ENCODE measurements at regions not wholly inside any gene's neighbourhood (a gene's known extent, or its start where the extent isn't known, plus 50 kb on each side); places are given as distances from the start of the nearest gene placed in this dataset.

GRCh38 chr22:45088576-45088975, 75.1 kb upstream of the NUP50 start:
- TF ChIP-seq TEAD4 (IDR thresholded peaks at IDR 0.05; ENCODE audit: borderline replicate concordance, insufficient read depth) = no peak
- no peak for TF ChIP-seq CTCF (IDR thresholded peaks at IDR 0.05)
- no peak for TF ChIP-seq NRF1 (IDR thresholded peaks at IDR 0.05; ENCODE audit: low read depth, low read length)
- no peak for TF ChIP-seq RFX5 (IDR thresholded peaks at IDR 0.05; ENCODE audit: low read length)
- no peak for TF ChIP-seq EZH2phosphoT487 (IDR thresholded peaks at IDR 0.05; ENCODE audit: borderline replicate concordance, low read depth)
- no peak for TF ChIP-seq MAX (IDR thresholded peaks at IDR 0.05; ENCODE audit: low read depth)
- no peak for TF ChIP-seq EP300 (IDR thresholded peaks at IDR 0.05; ENCODE audit: borderline replicate concordance in 1 of 2, low read depth in 1 of 2, low read length in 1 of 2)
- TF ChIP-seq RXRA (IDR thresholded peaks at IDR 0.05; ENCODE audit: borderline replicate concordance, low read depth) = no peak
- no peak for TF ChIP-seq GABPA (IDR thresholded peaks at IDR 0.05; ENCODE audit: low read depth)

Data from SK-N-SH (cell line).